Muscle of arm (tissue), 1 donor: ENCODE measurements at regions not wholly inside any gene's neighbourhood (a gene's known extent, or its start where the extent isn't known, plus 50 kb on each side); places are given as distances from the start of the nearest gene placed in this dataset.

Experiments used
- DNase-seq: peaks from one replicate; pipeline ENCODE4 v3.0.0-alpha.2; 2013

GRCh38 chr12:115078990-115079389, 395.0 kb upstream of the TBX3 start:
- no peak for DNase-seq

- DNase-seq, result no peak
Observed at GRCh38 chr12:115078334-115078733, 394.4 kb upstream of the TBX3 start.

GRCh38 chr12:115075552-115076170, 391.7 kb upstream of the TBX3 start:
- no peak for DNase-seq

- no peak for DNase-seq
Observed at GRCh38 chr12:115074617-115075016, 390.6 kb upstream of the TBX3 start.

GRCh38 chr12:115072712-115073111, 388.7 kb upstream of the TBX3 start:
- DNase-seq, result no peak

GRCh38 chr12:115070313-115070712, 386.3 kb upstream of the TBX3 start:
- no peak for DNase-seq

GRCh38 chr12:115064296-115064695, 380.3 kb upstream of the TBX3 start:
- DNase-seq, result no peak

GRCh38 chr12:115062741-115063140, 378.8 kb upstream of the TBX3 start:
- peak; percentile 18 for DNase-seq

GRCh38 chr12:115060477-115061168, 376.6 kb upstream of the TBX3 start:
- no peak for DNase-seq

GRCh38 chr12:115057445-115057844, 373.5 kb upstream of the TBX3 start:
- no peak for DNase-seq

GRCh38 chr12:115051378-115051777, 367.4 kb upstream of the TBX3 start:
- DNase-seq, result no peak

- DNase-seq, result no peak
Observed at GRCh38 chr12:115049614-115050013, 365.6 kb upstream of the TBX3 start.

GRCh38 chr12:115046805-115047204, 362.8 kb upstream of the TBX3 start:
- DNase-seq, result no peak

- no peak for DNase-seq
Observed at GRCh38 chr12:115044073-115044472, 360.1 kb upstream of the TBX3 start.

- no peak for DNase-seq
Observed at GRCh38 chr12:115043079-115043478, 359.1 kb upstream of the TBX3 start.

GRCh38 chr12:115042341-115042740, 358.4 kb upstream of the TBX3 start:
- no peak for DNase-seq

- DNase-seq, result no peak
Observed at GRCh38 chr12:115037830-115038229, 353.9 kb upstream of the TBX3 start.

- DNase-seq, result no peak
Observed at GRCh38 chr12:115035535-115036107, 351.6 kb upstream of the TBX3 start.

- DNase-seq, result no peak
Observed at GRCh38 chr12:115032521-115032920, 348.5 kb upstream of the TBX3 start.

GRCh38 chr12:115030017-115030416, 346.0 kb upstream of the TBX3 start:
- no peak for DNase-seq

- no peak for DNase-seq
Observed at GRCh38 chr12:115024531-115024930, 340.6 kb upstream of the TBX3 start.

GRCh38 chr12:115023279-115024265, 339.6 kb upstream of the TBX3 start:
- peak; percentile 85 for DNase-seq
